GM12892 (cell line): ENCODE measurements at regions not wholly inside any gene's neighbourhood (a gene's known extent, or its start where the extent isn't known, plus 50 kb on each side); places are given as distances from the start of the nearest gene placed in this dataset.

Experiments
- POLR2A ChIP-seq: IDR thresholded peaks from 2 replicates; pipeline ENCODE4 v1.6.1; 2011; ENCODE audit warnings: low read depth, low read length, control low read depth
- POLR2AphosphoS5 ChIP-seq: IDR thresholded peaks from 2 replicates; pipeline ENCODE4 v1.6.1; 2011; ENCODE audit warnings: low read depth, low read length, control low read depth

DNA sequence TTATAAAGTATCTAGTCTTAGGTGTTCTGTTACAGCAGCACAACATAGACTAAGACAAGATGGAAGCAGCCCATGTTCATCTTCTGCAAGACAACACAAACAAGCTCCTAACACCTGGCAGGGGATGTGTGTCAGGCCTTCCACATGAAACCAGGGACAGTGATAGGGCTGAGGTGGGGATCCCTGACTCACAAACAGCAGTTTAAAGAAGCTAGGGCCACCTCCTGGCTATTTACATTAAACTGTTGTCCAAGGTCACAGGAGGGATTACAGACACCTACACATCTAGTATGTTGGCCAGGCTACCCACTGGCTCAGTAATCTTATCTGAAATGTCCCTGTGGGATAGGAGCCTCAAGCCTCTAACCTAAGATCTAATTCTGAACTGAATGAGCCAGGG, 211.3 kb downstream of the MINAR1 start:
- TF ChIP-seq POLR2A: no peak
- no peak for TF ChIP-seq POLR2AphosphoS5
